GM23338 (cell line): ENCODE measurements at regions not wholly inside any gene's neighbourhood (a gene's known extent, or its start where the extent isn't known, plus 50 kb on each side); places are given as distances from the start of the nearest gene placed in this dataset.

Experiments used
- ATAC-seq: fragments of 200-7000 bp; cut with Tn5 transposase; 3 replicates; pipeline ENCODE4 v1.9.1; 2020
- DNase-seq: peaks from one replicate; pipeline ENCODE4 v3.0.0-alpha.2; 2015; ENCODE audit warnings: low spot score
- H2AFZ ChIP-seq: fragments of 200-600 bp; sonication (generic); 2 replicates; pipeline ENCODE4 v1.8.0; 2016; ENCODE audit warnings: antibody characterized with exemption, mild to moderate bottlenecking, moderate library complexity
- H3F3A ChIP-seq: fragments of 200-600 bp; sonication (generic); replicated peaks from 2 replicates; pipeline ENCODE4 v1.8.0; 2017; ENCODE audit warnings: antibody characterized with exemption, mixed run types, low read depth
- H3K27ac ChIP-seq: fragments of 200-600 bp; sonication (generic); 2 replicates; pipeline ENCODE4 v1.6.1; 2016; ENCODE audit warnings: low read depth
- H3K27me3 ChIP-seq: fragments of 200-600 bp; sonication (generic); 2 replicates; pipeline ENCODE4 v1.8.0; 2016; ENCODE audit warnings: mild to moderate bottlenecking, mixed run types, moderate library complexity; ENCODE audit not compliant: insufficient read depth
- H3K36me3 ChIP-seq: fragments of 200-600 bp; sonication (generic); 2 replicates; pipeline ENCODE4 v1.8.0; 2016; ENCODE audit warnings: mild to moderate bottlenecking; ENCODE audit not compliant: insufficient read depth
- H3K4me1 ChIP-seq: fragments of 200-600 bp; sonication (generic); 2 replicates; pipeline ENCODE4 v1.8.0; 2016; ENCODE audit warnings: mild to moderate bottlenecking, moderate library complexity; ENCODE audit not compliant: insufficient read depth
- H3K4me2 ChIP-seq: fragments of 200-600 bp; sonication (generic); 2 replicates; pipeline ENCODE4 v1.7.1; 2017; ENCODE audit warnings: mixed run types
- H3K4me3 ChIP-seq: fragments of 200-600 bp; sonication (generic); 2 replicates; pipeline ENCODE4 v1.6.1; 2016; ENCODE audit warnings: mixed run types
- H3K79me2 ChIP-seq: fragments of 200-600 bp; sonication (generic); replicated peaks from 2 replicates; pipeline ENCODE4 v1.8.0; 2017; ENCODE audit warnings: mild to moderate bottlenecking; ENCODE audit not compliant: insufficient read depth
- H3K9me2 ChIP-seq: fragments of 200-600 bp; sonication (generic); 2 replicates; pipeline ENCODE4 v1.8.0; 2017; ENCODE audit not compliant: insufficient read depth
- H4K20me1 ChIP-seq: fragments of 200-600 bp; sonication (generic); replicated peaks from 2 replicates; pipeline ENCODE4 v1.8.0; 2017; ENCODE audit warnings: mild to moderate bottlenecking; ENCODE audit not compliant: insufficient read depth
- H3K27ac Mint-ChIP-seq: 2 replicates; pipeline ENCODE4 v1.8.0; 2020; ENCODE audit warnings: inconsistent platforms, mild to moderate bottlenecking, moderate library complexity, mixed read lengths
- H3K27me3 Mint-ChIP-seq: 3 replicates; pipeline ENCODE4 v1.8.0; 2022; ENCODE audit warnings: low read depth, mild to moderate bottlenecking, moderate library complexity, mixed read lengths, inconsistent platforms; ENCODE audit not compliant: insufficient read depth, poor library complexity
- H3K36me3 Mint-ChIP-seq: 3 replicates; pipeline ENCODE4 v1.8.0; 2021; ENCODE audit warnings: low read depth, mild to moderate bottlenecking, inconsistent platforms, moderate library complexity, mixed read lengths
- H3K4me1 Mint-ChIP-seq: 3 replicates; pipeline ENCODE4 v1.8.0; 2020; ENCODE audit warnings: mild to moderate bottlenecking, inconsistent platforms, mixed read lengths
- H3K4me3 Mint-ChIP-seq: 3 replicates; pipeline ENCODE4 v1.8.0; 2021; ENCODE audit warnings: moderate library complexity, mild to moderate bottlenecking, inconsistent platforms, mixed read lengths
- H3K9me3 Mint-ChIP-seq: 3 replicates; pipeline ENCODE4 v1.8.0; 2020; ENCODE audit warnings: moderate library complexity, mild to moderate bottlenecking, inconsistent platforms, mixed read lengths
- EZH2 ChIP-seq: fragments of 200-600 bp; sonication (generic); IDR thresholded peaks from one replicate; pipeline ENCODE4 v1.8.0; 2017; ENCODE audit warnings: antibody characterized with exemption, mild to moderate bottlenecking, low read depth; ENCODE audit not compliant: unreplicated experiment
- EZH2phosphoT487 ChIP-seq: fragments of 200-600 bp; sonication (generic); IDR thresholded peaks from one replicate; pipeline ENCODE4 v1.8.1; 2018; ENCODE audit warnings: antibody characterized with exemption; ENCODE audit not compliant: unreplicated experiment
- JUNB ChIP-seq: IDR thresholded peaks from one replicate; pipeline ENCODE4 v1.6.1; 2016; ENCODE audit warnings: antibody characterized with exemption; ENCODE audit not compliant: unreplicated experiment
- POLR2AphosphoS5 ChIP-seq: IDR thresholded peaks from 2 replicates; pipeline ENCODE4 v1.6.1; 2016; ENCODE audit warnings: antibody characterized with exemption, low read depth
- STAT1 ChIP-seq: IDR thresholded peaks from one replicate; pipeline ENCODE4 v1.6.1; 2016; ENCODE audit warnings: antibody characterized with exemption; ENCODE audit not compliant: unreplicated experiment
- ZNF114 ChIP-seq: fragments of 250-450 bp; sonication (Bioruptor Pico); IDR thresholded peaks from 2 replicates; pipeline ENCODE4 v1.5.0; 2020; ENCODE audit warnings: mild to moderate bottlenecking, moderate library complexity
- ZNF331 ChIP-seq: fragments of 250-450 bp; sonication (Bioruptor Pico); IDR thresholded peaks from 2 replicates; pipeline ENCODE4 v1.5.0; 2020; ENCODE audit warnings: low read depth, mild to moderate bottlenecking, moderate library complexity
- ZNF462 ChIP-seq: fragments of 250-450 bp; sonication (Bioruptor Pico); IDR thresholded peaks from 2 replicates; pipeline ENCODE4 v1.5.0; 2020; ENCODE audit warnings: mild to moderate bottlenecking, moderate library complexity
- TF ChIP-seq, protein P1 (sequence below): IDR thresholded peaks from one replicate; pipeline ENCODE4 v1.6.1; 2018; ENCODE audit warnings: antibody characterized with exemption; ENCODE audit not compliant: unreplicated experiment
- TF ChIP-seq, protein P2 (sequence below): IDR thresholded peaks from 2 replicates; pipeline ENCODE4 v1.6.1; 2016; ENCODE audit warnings: antibody characterized with exemption

- TF ChIP-seq ZNF462 (CRISPR knock-in tag) = no peak
- TF ChIP-seq ZNF114 (CRISPR knock-in tag) = no peak
- TF ChIP-seq EZH2 = no peak
These were observed 268.3 kb upstream of the SALL3 start (continued) for GRCh38 chr18:78711316-78711715.

DNA sequence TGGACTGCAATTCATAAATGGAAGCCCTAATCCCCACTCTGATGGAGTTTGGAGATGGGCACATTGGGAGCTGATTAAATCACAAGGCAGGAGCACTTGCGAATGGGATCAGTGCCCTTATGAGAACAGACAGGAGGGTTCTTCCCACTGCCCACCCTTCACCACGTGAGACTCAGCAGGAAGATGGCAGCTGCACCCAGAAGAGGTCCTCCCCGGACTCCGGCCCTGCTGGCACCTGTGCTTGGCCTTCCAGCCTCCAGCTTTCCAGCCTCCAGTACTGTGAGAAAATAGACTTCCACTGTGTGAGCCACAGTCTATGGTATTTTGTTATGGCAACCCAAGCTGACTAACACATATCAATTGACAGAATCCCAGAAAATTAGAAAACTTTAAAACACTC is 267.6 kb upstream of the SALL3 start:
- no peak overlapping the region for H3K4me2 ChIP-seq
- Mint-ChIP-seq H3K4me1 (no peaks in the 10 kb centered on the region), H3K36me3 (peaks cover 34% of the 10 kb centered on the region), H3K9me3 (peaks cover 96% of the 10 kb centered on the region), H3K27ac (no peak overlapping the region), H3K27me3 (peaks cover 2% of the 10 kb centered on the region), H3K4me3 (no peak overlapping the region)
- no peaks in the 10 kb centered on the region for H3K9me2 ChIP-seq
- H3K27ac ChIP-seq = no peak overlapping the region
- H3K4me1 ChIP-seq = no peaks in the 10 kb centered on the region
- no peaks in the 10 kb centered on the region for H4K20me1 ChIP-seq
- no peak overlapping the region for H3K4me3 ChIP-seq
- DNase-seq = no peak
- H3F3A ChIP-seq = no peaks in the 10 kb centered on the region
- ATAC-seq = no peak
- H2AFZ ChIP-seq = no peak overlapping the region
- no peaks in the 10 kb centered on the region; the same call in 1 of the 2 replicates for H3K36me3 ChIP-seq
- no peaks in the 10 kb centered on the region for H3K27me3 ChIP-seq
- H3K79me2 ChIP-seq = no peaks in the 10 kb centered on the region
- TF ChIP-seq JUNB = no peak
- TF ChIP-seq, protein P1, sequence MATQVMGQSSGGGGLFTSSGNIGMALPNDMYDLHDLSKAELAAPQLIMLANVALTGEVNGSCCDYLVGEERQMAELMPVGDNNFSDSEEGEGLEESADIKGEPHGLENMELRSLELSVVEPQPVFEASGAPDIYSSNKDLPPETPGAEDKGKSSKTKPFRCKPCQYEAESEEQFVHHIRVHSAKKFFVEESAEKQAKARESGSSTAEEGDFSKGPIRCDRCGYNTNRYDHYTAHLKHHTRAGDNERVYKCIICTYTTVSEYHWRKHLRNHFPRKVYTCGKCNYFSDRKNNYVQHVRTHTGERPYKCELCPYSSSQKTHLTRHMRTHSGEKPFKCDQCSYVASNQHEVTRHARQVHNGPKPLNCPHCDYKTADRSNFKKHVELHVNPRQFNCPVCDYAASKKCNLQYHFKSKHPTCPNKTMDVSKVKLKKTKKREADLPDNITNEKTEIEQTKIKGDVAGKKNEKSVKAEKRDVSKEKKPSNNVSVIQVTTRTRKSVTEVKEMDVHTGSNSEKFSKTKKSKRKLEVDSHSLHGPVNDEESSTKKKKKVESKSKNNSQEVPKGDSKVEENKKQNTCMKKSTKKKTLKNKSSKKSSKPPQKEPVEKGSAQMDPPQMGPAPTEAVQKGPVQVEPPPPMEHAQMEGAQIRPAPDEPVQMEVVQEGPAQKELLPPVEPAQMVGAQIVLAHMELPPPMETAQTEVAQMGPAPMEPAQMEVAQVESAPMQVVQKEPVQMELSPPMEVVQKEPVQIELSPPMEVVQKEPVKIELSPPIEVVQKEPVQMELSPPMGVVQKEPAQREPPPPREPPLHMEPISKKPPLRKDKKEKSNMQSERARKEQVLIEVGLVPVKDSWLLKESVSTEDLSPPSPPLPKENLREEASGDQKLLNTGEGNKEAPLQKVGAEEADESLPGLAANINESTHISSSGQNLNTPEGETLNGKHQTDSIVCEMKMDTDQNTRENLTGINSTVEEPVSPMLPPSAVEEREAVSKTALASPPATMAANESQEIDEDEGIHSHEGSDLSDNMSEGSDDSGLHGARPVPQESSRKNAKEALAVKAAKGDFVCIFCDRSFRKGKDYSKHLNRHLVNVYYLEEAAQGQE = no peak
- no peak for TF ChIP-seq ZNF114 (CRISPR knock-in tag)
- no peak for TF ChIP-seq EZH2
- TF ChIP-seq EZH2phosphoT487 = no peak
- TF ChIP-seq STAT1 = no peak
- no peak for TF ChIP-seq ZNF331 (CRISPR knock-in tag)
- no peak for TF ChIP-seq POLR2AphosphoS5
- TF ChIP-seq, protein P2, sequence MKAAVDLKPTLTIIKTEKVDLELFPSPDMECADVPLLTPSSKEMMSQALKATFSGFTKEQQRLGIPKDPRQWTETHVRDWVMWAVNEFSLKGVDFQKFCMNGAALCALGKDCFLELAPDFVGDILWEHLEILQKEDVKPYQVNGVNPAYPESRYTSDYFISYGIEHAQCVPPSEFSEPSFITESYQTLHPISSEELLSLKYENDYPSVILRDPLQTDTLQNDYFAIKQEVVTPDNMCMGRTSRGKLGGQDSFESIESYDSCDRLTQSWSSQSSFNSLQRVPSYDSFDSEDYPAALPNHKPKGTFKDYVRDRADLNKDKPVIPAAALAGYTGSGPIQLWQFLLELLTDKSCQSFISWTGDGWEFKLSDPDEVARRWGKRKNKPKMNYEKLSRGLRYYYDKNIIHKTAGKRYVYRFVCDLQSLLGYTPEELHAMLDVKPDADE = no peak
